Transverse colon (tissue), 4 donors: ENCODE measurements at regions not wholly inside any gene's neighbourhood (a gene's known extent, or its start where the extent isn't known, plus 50 kb on each side); places are given as distances from the start of the nearest gene placed in this dataset.

Experiments used
- DNase-seq: peaks from one replicate; pipeline ENCODE4 v3.0.0-alpha.2; 2019
- H3K27ac ChIP-seq, 4 donors: fragments of 200-600 bp; sonication (generic); 2 replicates each; pipeline ENCODE4 v1.5.1; 2016 to 2018; ENCODE audit warnings: inconsistent platforms in 4 of 4
- H3K27me3 ChIP-seq: fragments of 200-600 bp; sonication (generic); 2 replicates; pipeline ENCODE4 v1.5.1; 2017; ENCODE audit warnings: inconsistent platforms
- H3K36me3 ChIP-seq, 4 donors: fragments of 200-600 bp; sonication (generic); 2 replicates each; pipeline ENCODE4 v1.5.1; 2017 to 2019; ENCODE audit warnings: inconsistent platforms in 4 of 4
- H3K4me1 ChIP-seq, 4 donors: fragments of 200-600 bp; sonication (generic); 2 replicates each; pipeline ENCODE4 v1.5.1; 2017 to 2020; ENCODE audit warnings: inconsistent platforms in 4 of 4
- H3K4me3 ChIP-seq, 4 donors: fragments of 200-600 bp; sonication (generic); 1 replicate in 1 of 4; 2 replicates in 3 of 4; pipeline versions ENCODE4 v1.5.1 to v1.6.1; 2017 to 2019; ENCODE audit warnings: inconsistent platforms in 4 of 4
- H3K9me3 ChIP-seq, 2 donors: fragments of 200-600 bp; sonication (generic); 2 replicates each; pipeline ENCODE4 v1.5.1; 2017 to 2019; ENCODE audit warnings: inconsistent platforms in 2 of 2
- CTCF ChIP-seq, 5 experiments: fragments of 200-600 bp in 3 of 5; fragments of 450-650 bp in 2 of 5; sonication (generic) in 3 of 5; IDR thresholded peaks; 1 replicate in 2 of 5; 2 replicates in 3 of 5; pipeline ENCODE4 v1.5.1; 2016 to 2017; ENCODE audit warnings: antibody characterized with exemption in 5 of 5, inconsistent platforms in 3 of 5, mild to moderate bottlenecking in 2 of 5, moderate library complexity in 1 of 5
- EP300 ChIP-seq: sonication (generic); formaldehyde crosslinking; IDR thresholded peaks from one replicate; pipeline ENCODE4 v1.6.1; 2017; ENCODE audit warnings: antibody characterized with exemption, low read depth
- POLR2A ChIP-seq: fragments of 450-650 bp; IDR thresholded peaks from one replicate; pipeline ENCODE4 v1.6.1; 2016; ENCODE audit warnings: antibody characterized with exemption, mild to moderate bottlenecking, moderate library complexity
- POLR2AphosphoS5 ChIP-seq, 3 donors: sonication (generic); formaldehyde crosslinking; IDR thresholded peaks; one replicate each; pipeline ENCODE4 v1.6.1; 2016; ENCODE audit warnings: antibody characterized with exemption in 3 of 3
- WGBS, 2 donors: methylation state at CpG; one replicate each; pipeline ENCODE4 v1.1.5; 2018; ENCODE audit warnings: low coverage in 1 of 2; 5-methylcytosine and 5-hydroxymethylcytosine counted together
- in situ Hi-C, 4 donors: fragments of 200-750 bp; cut with MboI; loops; one replicate each; pipeline versions ENCODE4 v1.15.0 to v1.15.1; 2017; ENCODE audit warnings: low sequenced_read_pairs in 3 of 4, low pct_ligation_motif_present in 1 of 4, low pct_unique_long_range_greater_than_20kb in 1 of 4
- intact Hi-C: fragments of 100-400 bp; cut with DNase I; formaldehyde crosslinking; loops from one replicate; pipeline ENCODE4 v1.15.1; 2023; ENCODE audit warnings: low total_unique reads

- no peak for DNase-seq
- in situ Hi-C loops (no loop called here), intact Hi-C loops (no loop called here)
- 80% methylated on average over 5 to 9 of the region's 9 CpGs for WGBS, 2 donors
- TF ChIP-seq CTCF (IDR thresholded peaks at IDR 0.05) = no peak
- no peak for TF ChIP-seq POLR2A
- TF ChIP-seq EP300 = no peak
- TF ChIP-seq POLR2AphosphoS5 (IDR thresholded peaks at IDR 0.05) = no peak
- Histone ChIP-seq H3K9me3 (no peaks in the 10 kb centered on the region), H3K4me3 (no peak overlapping the region), H3K36me3 (no peaks in the 10 kb centered on the region), H3K4me1 (no peaks in the 10 kb centered on the region), H3K27ac (no peak overlapping the region), H3K27me3 (no peaks in the 10 kb centered on the region)
Observed at GRCh38 chr13:47858042-47859025, 142.7 kb downstream of the SUCLA2 start.

- 50 to 78% methylated on average over 1 of the region's 1 CpG for WGBS, 2 donors
- TF ChIP-seq POLR2AphosphoS5 (IDR thresholded peaks at IDR 0.05) = no peak
- in situ Hi-C loops = no loop called here
Observed at GRCh38 chr13:47853236-47853635, 147.8 kb downstream of the SUCLA2 start.

GRCh38 chr13:47846886-47847285, 154.2 kb downstream of the SUCLA2 start:
- no peaks in the 10 kb centered on the region for H3K27me3 ChIP-seq
- 60 to 85% methylated on average over 1 to 4 of the region's 4 CpGs for WGBS, 2 donors
- intact Hi-C loops = no loop called here

More at GRCh38 chr13:47853236-47853635, 147.8 kb downstream of the SUCLA2 start:
- no peaks in the 10 kb centered on the region for H3K36me3 ChIP-seq
- no peaks in the 10 kb centered on the region for H3K27me3 ChIP-seq
- no peak overlapping the region for H3K27ac ChIP-seq
- no peaks in the 10 kb centered on the region for H3K4me1 ChIP-seq
- DNase-seq = no peak
- intact Hi-C loops = no loop called here
- H3K4me3 ChIP-seq = no peak overlapping the region
- H3K9me3 ChIP-seq = no peaks in the 10 kb centered on the region

GRCh38 chr13:47845981-47846380, 155.1 kb downstream of the SUCLA2 start:
- H3K4me1 ChIP-seq = no peaks in the 10 kb centered on the region
- TF ChIP-seq POLR2A (no peak), POLR2AphosphoS5 (IDR thresholded peaks at IDR 0.05) (no peak), EP300 (no peak), CTCF (IDR thresholded peaks at IDR 0.05) (no peak)
- no peak for DNase-seq
- H3K36me3 ChIP-seq = no peaks in the 10 kb centered on the region
- H3K9me3 ChIP-seq = no peaks in the 10 kb centered on the region
- no peak overlapping the region for H3K27ac ChIP-seq
- intact Hi-C loops (no loop called here), in situ Hi-C loops (no loop called here)
- H3K4me3 ChIP-seq = no peak overlapping the region
- WGBS, 2 donors = 100% methylated on average over 1 of the region's 1 CpG; no CpG with 5 or more reads in 1 of the 2 donors
- no peaks in the 10 kb centered on the region for H3K27me3 ChIP-seq

More at GRCh38 chr13:47846886-47847285, 154.2 kb downstream of the SUCLA2 start:
- TF ChIP-seq POLR2A (no peak), POLR2AphosphoS5 (IDR thresholded peaks at IDR 0.05) (no peak), EP300 (no peak), CTCF (IDR thresholded peaks at IDR 0.05) (no peak)
- H3K9me3 ChIP-seq = no peaks in the 10 kb centered on the region
- in situ Hi-C loops = no loop called here
- H3K27ac ChIP-seq = no peak overlapping the region
- no peak for DNase-seq
- H3K4me1 ChIP-seq = no peaks in the 10 kb centered on the region
- no peak overlapping the region for H3K4me3 ChIP-seq
- no peaks in the 10 kb centered on the region for H3K36me3 ChIP-seq
